OCI-LY7 (cell line): ENCODE measurements at regions not wholly inside any gene's neighbourhood (a gene's known extent, or its start where the extent isn't known, plus 50 kb on each side); places are given as distances from the start of the nearest gene placed in this dataset.

Source experiments
- CTCF ChIP-seq: fragments of 200-600 bp; sonication (generic); conservative IDR thresholded peaks from 2 replicates; pipeline ENCODE4 v1.5.1; 2014; ENCODE audit warnings: mild to moderate bottlenecking, antibody characterized with exemption, low read length, moderate library complexity, mixed read lengths
- EZH2phosphoT487 ChIP-seq: fragments of 200-600 bp; sonication (generic); IDR thresholded peaks from 2 replicates; pipeline ENCODE4 v1.6.1; 2018; ENCODE audit warnings: low read depth, borderline replicate concordance, mild to moderate bottlenecking, mixed run types, antibody characterized with exemption, low read length, moderate library complexity, mixed read lengths

DNA sequence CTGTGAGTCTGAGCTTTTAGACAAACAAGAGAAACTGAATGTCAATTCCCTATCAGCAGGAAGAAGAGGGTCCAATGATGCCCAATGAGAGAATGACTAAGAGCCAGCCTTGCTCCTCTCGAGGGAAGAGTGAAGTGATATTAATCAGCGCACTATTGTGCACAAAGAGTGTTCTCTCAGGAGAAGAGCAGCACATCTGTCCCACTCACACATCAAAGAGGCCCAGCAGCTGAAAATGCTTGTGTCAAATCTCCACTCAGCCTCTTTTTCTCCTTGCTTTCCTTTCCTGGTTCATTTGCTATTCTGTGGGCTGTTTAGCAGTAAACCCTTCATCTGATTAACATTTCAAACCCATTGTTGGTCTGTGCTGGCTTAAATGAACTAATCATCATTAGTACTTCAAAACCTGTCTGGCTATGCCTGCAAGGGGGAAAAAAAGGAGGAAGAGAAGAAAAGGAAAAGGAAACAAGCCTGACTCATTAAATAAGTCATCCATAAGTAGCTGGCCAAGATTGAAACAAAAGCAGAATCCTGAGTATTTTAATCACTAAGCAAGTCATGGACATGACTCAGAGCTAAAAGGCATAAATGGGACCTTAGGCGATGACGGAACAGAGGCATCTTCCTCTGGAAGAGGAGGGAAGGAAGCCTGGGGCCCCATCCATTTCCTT, 912.7 kb downstream of the TUSC7 start:
- no peak for TF ChIP-seq CTCF
- no peak for TF ChIP-seq EZH2phosphoT487
